Mammary epithelial cell (primary cell): ENCODE measurements at regions not wholly inside any gene's neighbourhood (a gene's known extent, or its start where the extent isn't known, plus 50 kb on each side); places are given as distances from the start of the nearest gene placed in this dataset.

Experiments used
- EZH2 ChIP-seq: IDR thresholded peaks from 2 replicates; pipeline ENCODE4 v1.6.1; 2012; ENCODE audit warnings: low read length, inconsistent platforms, borderline replicate concordance
- TF ChIP-seq, protein P1 (sequence below), 2 donors: IDR thresholded peaks in 1 of 2; conservative IDR thresholded peaks in 1 of 2; 2 replicates each; pipeline ENCODE4 v1.5.1; 2011 to 2012; ENCODE audit warnings: inconsistent platforms in 2 of 2, low read length in 2 of 2, mild to moderate bottlenecking in 2 of 2, control low read depth in 1 of 2, low read depth in 1 of 2; ENCODE audit not compliant: insufficient read depth in 1 of 2; ENCODE audit errors: extremely low read depth in 1 of 2

GRCh38 chr13:99796175-99796819, 175.3 kb downstream of the ZIC5 start:
- TF ChIP-seq, protein P1, sequence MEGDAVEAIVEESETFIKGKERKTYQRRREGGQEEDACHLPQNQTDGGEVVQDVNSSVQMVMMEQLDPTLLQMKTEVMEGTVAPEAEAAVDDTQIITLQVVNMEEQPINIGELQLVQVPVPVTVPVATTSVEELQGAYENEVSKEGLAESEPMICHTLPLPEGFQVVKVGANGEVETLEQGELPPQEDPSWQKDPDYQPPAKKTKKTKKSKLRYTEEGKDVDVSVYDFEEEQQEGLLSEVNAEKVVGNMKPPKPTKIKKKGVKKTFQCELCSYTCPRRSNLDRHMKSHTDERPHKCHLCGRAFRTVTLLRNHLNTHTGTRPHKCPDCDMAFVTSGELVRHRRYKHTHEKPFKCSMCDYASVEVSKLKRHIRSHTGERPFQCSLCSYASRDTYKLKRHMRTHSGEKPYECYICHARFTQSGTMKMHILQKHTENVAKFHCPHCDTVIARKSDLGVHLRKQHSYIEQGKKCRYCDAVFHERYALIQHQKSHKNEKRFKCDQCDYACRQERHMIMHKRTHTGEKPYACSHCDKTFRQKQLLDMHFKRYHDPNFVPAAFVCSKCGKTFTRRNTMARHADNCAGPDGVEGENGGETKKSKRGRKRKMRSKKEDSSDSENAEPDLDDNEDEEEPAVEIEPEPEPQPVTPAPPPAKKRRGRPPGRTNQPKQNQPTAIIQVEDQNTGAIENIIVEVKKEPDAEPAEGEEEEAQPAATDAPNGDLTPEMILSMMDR (conservative IDR thresholded peaks at IDR 0.05 in 1 of 2, IDR thresholded peaks at IDR 0.05 in 1 of 2; ENCODE audit: extremely low read depth in 1 of 2, insufficient read depth in 1 of 2, low read depth in 1 of 2, low read length in 2 of 2): no peak
- no peak for TF ChIP-seq EZH2
